DMS 273 (cell line): ENCODE measurements at regions not wholly inside any gene's neighbourhood (a gene's known extent, or its start where the extent isn't known, plus 50 kb on each side); places are given as distances from the start of the nearest gene placed in this dataset.
A peak's percentile ranks its signal among the peaks of the same experiment; 100 is the strongest.

Source experiments
- DNase-seq: peaks from one replicate; lab custom pipeline; 2025; ENCODE audit not compliant: unreplicated experiment; lab: John Stamatoyannopoulos, UW

DNA sequence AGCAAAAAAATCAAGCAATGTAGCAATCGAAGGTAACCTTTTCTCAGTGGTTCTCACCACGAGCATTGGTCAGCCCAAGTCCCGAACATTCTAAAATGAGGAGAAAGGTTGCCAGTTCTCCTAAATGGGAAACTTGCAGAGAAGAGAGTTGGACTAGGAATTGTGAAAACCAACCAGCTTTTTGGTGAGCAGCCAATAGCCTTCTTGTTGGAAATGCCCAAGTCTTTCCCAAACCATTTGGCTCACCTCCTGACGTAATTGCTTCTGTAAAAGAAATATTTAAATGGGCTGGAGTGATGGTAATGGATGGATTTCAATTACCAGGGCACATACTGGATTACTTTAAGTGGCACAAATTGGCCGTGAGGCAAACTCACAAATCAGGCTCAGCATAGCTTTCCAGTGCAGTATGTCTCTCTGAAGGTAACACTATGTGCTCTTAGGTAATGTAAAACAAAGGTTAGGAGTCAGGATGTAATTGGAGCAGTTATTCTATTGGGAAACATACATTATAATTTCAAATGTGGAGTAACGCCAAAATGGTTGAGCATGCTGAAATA lies 423.2 kb downstream of the KLF5 start:
- no peak for DNase-seq

DNA sequence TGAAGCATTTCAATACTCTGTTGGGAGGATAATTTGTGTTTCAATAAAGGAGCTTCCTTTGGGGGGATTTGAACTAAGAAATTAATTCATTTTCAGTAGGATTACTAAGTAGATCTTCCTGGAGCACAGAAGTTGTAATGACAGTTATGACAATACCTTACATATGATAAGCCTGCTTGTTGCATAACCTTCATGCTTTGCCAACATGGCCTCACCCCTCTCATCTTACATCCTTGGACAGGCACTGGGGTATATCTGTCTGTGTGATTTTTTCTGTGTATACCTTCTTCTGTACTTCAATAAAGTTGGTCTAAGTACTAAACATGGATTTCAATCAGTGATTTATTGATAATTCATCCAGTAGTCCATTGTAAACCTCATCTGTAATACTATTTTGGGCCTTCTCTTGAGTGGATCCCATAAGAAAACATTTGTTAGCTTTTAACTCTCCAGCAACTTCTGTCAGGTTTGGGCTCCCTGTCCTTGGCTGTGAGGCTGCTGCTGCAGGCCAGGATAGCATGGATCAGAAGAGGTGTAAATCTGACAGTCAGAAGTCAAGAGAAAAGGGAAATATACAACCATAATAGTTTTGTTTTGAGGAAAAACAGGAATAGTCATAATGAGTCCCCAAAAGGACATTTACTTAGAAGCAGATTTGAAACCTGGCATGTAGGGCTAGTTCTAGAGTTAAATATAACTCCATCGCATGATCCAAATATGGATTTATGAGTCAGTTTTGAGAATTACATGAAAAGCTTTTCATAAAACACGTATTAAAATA lies 422.2 kb downstream of the KLF5 start:
- DNase-seq: no peak

DNA sequence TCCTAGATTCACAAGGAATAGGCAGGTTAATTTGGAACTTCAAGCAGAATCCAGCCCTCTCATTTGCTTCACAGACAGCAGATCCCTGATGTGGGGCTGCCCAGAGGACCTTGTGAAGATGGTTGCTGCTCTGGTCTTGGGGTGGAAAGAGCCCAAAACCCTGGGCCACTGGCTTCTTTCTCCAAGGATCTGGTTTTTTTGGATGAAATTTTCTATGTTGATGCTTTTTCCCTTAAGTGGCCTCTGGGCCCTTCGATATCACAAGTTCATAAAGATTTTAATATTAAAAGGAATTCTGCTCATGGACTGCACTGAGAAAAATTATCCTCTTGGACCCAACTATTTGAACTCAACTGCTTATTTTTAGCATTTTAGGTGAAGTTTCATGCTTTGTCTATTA lies 421.1 kb downstream of the KLF5 start:
- no peak for DNase-seq

DNA sequence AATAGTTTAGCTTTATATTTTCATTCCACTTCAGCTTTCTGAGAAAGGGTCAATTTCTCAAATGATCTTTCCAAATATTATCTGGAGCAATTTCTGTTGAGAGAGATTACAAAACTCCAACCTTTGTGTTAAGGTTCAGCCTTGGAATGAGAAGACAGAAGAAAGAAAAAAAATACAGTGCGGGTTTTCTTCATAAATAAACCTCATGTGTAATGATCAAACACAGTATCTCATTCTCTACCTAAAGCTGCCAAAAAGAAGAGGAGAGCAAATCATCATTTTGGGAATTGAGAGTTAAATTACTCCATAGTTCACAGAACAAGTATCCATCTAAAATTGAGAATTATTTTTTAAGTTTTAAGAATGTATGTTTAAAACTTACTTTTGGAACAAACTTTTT lies 420.5 kb downstream of the KLF5 start:
- no peak for DNase-seq

DNA sequence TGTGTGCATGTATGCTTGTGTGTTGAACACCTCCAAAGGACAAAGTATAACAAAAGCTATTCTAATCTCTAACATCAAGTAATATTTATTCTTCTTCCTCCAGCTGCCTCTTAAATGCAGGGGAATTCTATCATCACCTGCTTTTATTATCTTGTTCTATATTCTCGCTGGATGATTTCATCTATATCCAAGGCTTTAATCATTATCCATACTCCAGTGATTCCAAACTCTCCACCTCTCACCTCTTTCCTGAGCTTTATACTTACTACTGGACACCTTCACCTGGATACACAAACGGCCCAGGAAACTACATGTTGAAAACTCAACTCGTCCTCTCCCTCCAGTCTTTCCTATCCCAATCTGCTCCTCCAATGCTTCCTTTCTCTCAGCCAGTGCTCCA lies 418.6 kb downstream of the KLF5 start:
- no peak for DNase-seq

DNA sequence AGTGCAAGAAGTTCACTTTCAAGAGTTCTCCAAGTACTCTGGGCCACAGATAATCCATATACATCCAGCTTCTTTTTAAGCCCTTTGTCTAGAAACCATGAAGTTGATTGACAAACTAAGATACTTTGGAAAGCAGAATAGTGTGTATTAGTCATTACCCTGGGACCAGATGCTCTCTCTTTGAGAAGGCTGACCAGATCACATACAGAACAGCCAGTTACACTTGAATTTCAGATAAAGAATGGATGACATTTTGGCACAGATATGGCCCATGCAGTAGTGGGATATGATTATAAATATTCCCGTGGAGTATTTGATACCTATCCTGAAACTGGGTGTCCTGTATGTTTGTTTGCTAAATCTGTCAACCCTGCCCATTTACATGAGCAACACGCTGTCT lies 414.2 kb downstream of the KLF5 start:
- no peak for DNase-seq

DNA sequence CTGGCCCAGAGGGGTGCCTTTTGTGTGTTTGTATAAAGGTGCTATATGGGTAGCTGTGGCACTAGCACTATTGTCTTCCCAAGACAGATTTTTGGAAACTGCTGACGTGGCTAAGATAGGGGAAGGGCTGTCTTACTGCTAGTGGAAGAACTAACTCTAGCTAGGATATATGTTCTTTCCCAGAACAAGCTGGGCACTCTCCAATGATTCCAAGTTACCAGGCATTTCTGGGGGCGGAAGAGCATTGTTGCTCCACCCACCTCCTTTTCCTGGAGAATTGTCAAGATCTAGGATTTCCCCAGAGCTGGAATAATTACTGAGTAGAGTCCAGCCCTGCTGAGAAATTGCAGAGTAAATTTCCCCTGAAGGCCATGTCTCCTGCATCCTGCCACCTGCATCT lies 408.3 kb downstream of the KLF5 start:
- DNase-seq: no peak

DNA sequence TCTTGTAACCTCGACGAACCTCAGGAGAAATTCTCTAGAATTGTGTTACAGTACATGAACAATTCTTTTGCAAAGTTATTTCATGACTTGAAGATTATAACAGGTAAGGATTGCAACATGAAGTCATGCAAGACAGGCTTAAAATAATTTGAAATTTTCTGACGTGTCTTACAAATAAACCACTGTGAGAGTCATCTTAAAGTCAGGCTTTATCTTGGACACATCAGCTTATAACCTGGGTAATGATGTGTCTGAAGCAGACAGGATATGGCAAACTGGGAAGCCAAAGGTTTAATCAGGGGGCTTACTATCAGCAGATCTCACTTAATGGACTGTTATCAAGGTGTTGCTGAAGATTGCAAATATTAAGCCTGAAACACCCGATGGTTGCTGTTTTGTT lies 407.8 kb downstream of the KLF5 start:
- DNase-seq: no peak

DNA sequence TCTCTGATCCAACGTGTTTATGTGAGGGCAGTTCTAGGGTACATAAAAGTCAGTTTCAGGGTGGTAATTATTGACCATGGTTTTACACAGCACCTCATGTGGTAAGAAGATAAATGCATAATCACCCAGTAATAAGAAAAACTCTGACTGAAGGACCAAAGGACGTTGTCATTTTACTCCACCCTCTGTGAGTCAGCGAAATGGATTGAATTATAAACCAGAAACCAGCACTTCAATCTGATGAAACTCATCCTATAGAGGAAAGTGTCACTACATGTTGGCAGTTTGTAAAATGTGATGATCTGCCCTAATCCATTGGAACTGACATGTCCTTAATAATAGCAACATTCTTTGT lies 406.8 kb downstream of the KLF5 start:
- DNase-seq: no peak

DNA sequence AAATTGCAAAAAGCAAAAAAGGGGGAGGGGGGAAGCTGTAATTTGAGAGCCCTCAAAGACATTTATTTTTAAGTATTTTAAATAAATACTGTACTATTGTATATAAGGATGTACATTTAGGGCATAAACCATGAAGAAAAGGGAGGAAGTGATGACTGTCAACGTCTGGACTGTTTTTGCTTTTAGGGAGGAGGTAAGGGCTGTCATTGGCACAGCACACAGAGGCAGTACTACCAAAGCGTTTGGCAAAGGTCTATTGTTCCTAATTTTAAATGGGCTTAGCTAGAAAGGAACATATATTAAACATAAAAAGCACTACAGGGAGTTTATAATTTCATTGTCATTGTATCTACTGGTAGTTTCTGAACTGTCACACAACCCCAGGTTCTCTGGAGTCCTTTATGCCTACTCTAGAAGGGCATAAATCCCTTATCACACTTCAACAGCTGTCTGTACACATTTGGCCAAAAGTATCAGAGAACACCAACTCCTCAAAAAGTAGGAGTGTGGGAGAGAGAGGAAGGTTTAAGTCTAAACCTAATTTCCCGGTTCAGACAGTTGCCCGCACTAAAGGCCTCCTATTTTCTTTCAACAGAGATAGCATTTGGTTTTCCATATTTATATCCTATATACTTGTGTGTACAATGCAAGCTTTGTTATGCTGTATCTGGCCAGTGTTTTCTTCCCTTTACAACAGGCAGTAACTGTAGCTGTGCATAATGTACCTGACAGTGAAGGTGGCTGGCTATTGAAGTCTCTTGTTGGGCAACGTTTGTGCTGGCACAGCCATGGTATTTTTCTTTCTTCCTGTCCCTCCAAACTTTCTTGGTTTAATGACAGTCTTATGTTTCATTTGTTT lies 406.2 kb downstream of the KLF5 start:
- no peak for DNase-seq

DNA sequence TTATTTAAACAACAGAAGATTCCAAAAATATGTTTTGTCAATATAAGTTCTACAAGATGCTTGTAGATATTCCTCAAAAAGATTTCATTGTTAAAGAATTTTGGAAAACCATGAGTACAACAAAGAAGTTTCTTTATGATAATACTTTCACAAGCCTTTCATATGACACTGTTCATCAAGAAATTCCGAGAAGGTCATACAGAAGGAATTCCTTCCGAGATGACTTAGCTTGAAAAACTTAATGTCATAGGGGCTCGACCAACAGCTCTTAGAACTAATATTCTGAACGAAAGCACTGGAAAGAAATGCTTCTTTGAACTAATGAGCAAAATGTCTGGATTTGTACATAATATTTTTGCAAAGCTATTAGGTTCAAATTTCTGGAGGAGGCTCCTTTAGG lies 403.4 kb downstream of the KLF5 start:
- no peak for DNase-seq

DNA sequence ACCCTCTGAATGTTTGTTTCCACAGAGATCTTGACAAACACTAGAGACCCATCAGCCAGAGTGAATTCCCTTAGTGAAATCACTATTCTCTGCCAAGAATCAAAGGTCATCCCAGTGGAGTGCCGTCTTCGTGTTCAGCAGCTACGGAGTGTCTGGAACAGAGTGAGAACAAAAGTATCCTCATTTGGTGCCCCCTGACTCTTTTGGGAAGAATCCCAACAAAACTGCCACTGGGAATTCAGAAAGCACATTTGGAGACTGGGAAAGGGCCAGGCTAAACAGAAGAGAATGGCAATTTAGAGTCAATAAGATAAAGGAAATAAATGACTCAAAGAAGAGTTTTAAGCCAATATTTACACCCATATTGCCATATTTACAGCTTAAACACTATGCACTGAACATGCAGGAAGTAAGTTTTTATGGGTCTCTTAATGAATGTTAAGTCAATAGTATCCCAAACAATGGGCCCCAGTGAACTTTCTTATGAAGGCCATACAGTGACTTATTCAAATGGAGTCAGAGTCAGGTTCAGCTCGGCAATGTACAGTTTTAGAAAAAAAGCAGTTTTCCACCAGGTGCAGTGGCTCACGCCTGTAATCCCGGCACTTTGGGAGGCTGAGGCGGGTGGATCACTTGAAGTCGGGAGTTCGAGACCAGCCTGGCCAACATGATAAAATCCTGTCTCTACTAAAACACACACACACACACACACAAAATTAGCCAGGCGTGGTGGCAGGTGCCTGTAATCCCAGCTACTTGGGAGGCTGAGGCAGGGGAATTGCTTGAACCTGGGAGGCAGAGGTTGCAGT lies 392.6 kb downstream of the KLF5 start:
- DNase-seq: no peak

DNA sequence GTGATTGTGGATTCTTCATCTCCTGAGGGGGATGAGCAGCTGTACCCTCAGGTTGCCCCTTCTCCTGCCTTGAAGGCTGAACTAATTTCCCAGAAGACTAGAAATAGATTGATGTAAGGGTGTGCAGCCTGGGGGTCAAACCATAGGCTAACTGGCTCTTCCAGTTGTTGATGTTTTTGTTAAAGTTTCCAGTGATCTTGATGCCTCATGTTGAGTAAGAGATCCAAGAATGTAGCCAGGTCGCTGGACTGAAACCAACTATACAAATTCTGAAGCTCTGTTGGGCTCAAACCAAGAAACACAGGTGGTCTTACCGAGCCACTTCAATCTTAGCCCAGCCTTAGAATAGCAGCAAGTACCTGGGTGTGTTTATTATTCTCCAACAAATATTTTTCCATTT lies 391.8 kb downstream of the KLF5 start:
- DNase-seq: no peak

DNA sequence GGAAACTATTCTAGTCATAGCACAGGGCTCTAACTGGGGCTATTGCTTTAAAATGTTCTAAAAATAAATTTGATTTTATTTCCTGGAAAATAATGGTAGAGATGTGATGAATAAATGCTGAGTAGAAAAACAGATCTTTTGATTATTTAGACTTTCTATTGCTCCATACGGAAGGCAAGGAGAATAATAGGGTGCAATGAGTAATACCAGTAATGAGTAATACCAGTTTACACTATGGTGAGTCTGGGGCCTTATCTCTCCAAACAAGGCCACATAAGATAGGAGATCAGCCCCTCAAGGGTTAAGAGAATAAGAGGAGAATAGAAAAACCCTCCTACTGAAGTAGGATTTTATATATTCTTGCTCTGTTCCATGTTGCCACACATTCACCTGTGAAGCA lies 390.4 kb downstream of the KLF5 start:
- no peak for DNase-seq

DNA sequence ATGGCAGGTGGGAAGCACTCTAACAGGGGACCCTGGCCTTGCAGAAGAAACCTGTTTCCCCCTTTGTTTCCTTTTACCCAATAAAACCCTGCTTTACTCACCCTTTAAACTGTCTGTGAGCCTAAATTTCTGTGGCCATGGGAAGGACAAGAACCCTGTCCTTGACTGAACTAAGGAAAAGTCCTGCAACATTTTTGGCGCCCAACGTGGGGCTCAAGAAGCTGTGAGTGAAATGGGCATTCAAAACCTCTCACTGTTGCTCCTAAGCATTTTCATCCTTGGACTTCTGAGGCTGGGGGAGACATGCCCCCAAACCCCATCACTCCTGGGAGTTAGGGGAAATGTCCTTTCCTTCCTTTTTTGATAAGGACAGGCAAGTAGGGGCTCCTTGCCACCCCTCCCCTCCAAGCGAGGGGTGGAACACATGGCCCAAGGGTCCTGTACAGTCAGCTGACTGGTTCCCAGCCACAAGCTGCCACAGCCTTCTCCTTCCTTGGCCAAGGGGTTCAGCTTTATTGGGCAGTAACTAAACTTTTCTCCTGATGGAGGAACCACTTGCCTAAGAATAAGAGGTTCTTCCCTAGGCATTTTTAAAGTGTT lies 381.6 kb downstream of the KLF5 start:
- DNase-seq: peak; percentile 23

DNA sequence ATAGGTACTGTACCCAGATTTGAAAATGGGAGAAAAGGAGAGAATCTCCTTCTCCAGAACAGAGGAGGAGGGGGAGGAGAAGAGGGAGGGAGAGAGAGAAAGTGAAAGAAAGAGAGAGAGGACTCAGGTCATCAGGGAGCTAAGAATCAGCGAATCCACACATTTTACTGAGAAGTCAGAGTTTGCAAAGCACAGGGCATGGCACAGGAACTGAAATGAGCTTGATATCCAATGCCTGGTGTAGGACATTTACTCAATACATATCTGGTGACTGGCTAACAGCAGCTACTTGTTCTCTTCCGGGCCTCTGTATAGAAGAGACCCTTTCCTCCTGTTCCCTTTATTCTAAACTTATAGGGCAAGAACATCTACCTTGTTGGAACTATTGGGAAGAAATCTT lies 375.1 kb downstream of the KLF5 start:
- DNase-seq: no peak

DNA sequence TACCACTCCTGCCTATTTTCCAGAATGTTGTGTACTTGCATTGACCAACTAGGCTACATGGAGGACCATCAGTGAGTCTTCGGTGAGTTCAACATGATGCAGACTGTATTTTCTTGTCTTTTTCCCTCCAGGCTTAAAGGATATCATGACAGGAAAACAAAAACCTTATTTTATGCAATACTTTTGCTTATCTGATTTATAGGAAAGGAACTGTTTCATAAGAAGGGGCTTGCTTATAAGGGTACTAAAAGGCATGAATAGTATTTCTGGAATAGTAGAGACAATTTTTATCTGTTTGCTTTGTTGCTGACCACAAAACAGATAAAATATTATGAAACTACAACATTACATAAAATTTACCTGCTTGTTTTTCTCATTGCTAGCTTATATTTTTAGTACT lies 374.7 kb downstream of the KLF5 start:
- no peak for DNase-seq

DNA sequence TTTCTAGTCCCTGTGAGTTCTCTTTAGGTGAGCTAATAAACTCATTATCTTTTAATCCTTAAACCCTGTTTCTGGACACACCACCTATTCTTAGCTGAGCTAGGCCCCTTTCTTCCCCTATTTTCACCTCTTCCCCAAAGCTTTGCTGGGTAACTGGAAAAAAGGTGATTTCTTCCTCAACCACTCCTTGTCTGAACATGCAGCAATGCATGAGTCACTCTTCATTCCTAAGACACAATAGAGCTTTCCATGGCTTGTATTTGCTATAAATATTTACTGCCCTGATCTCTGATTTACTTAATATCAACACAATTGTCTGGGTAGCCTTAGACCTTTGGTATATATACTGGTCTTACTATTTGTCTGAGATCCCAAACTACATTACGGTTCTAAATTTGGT lies 370.9 kb downstream of the KLF5 start:
- no peak for DNase-seq

DNA sequence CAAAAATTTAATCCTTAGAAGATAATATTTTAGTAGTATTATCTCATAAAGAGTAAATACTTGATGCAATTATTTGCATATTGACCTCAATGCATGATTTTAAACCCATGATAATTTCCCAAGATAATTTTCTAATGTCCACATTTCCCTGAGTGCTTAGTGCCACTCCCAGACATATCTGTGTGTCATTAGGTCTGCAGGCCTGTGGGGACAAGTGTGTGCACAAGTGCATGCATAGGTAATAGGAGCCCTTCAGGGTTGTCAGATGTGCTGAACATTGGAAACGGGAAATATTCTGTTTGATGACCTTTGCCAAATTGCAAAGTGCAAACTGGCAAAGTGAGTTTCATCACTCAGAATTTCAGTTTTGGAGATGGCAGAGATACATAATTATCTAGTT lies 369.9 kb downstream of the KLF5 start:
- DNase-seq: no peak

DNA sequence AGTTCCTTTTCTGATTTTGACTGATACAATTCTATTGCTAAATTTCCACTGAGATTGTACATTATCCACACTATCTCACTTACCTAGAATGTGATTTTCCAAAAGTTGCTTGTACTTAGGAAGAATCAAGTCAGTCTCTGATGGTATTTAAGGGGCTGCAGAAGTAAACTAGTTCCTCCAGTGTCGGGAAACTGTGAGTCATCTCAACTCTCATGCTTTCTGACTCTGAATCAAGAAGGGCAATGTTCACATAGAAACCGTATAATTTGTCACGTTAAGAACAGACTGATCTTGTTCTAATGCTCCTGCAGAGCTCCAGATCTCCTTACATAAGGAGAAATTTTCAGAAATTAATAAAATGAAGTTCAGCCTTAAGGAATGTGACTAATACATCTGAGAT lies 369.3 kb downstream of the KLF5 start:
- DNase-seq: no peak

DNA sequence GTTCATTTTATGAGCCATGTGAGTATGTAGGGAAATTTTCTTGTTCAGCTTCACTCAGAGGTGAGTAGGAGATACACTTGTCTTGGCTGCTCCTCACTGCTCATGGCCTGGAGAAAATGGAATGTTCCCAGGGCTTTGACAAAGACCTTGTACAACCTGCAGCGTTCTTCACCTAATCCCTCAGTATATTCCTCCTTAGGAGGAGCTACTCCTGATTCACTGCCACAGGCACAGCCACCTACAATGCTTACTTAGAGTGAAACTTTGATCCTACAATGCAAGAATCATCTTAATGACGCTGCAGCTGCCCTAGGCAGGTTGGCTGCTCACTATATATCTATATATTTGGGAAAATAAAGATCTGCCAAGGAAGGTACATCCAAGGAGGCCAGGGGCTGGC lies 364.2 kb downstream of the KLF5 start:
- no peak for DNase-seq
